Small intestine (tissue), 7 donors: ENCODE measurements at regions not wholly inside any gene's neighbourhood (a gene's known extent, or its start where the extent isn't known, plus 50 kb on each side); places are given as distances from the start of the nearest gene placed in this dataset.

Experiments used
- DNase-seq, 2 donors: peaks; one replicate each; pipeline versions ENCODE4 v3.0.0 to v3.0.0-alpha.2; 2013
- FAIRE-seq: peaks from 2 replicates; lab custom pipeline; 2012; peaks lifted over from hg19 to GRCh38; lab: Jason Lieb, UNC
- H3K27ac ChIP-seq, 3 donors: one replicate each; pipeline ENCODE4 v1.5.1; 2013; ENCODE audit warnings: low read length in 2 of 3, mild to moderate bottlenecking in 2 of 3, control low read depth in 1 of 3, inconsistent platforms in 1 of 3, low read depth in 1 of 3, moderate library complexity in 1 of 3
- H3K27me3 ChIP-seq, 3 donors: one replicate each; pipeline ENCODE4 v1.6.1; 2013; ENCODE audit warnings: low read length in 3 of 3, inconsistent platforms in 1 of 3; ENCODE audit not compliant: control insufficient read depth in 3 of 3, insufficient read depth in 3 of 3
- H3K36me3 ChIP-seq, 3 donors: one replicate each; pipeline ENCODE4 v1.6.1; 2013; ENCODE audit warnings: low read length in 3 of 3, inconsistent platforms in 1 of 3, low read depth in 1 of 3, mild to moderate bottlenecking in 1 of 3, moderate library complexity in 1 of 3; ENCODE audit not compliant: control insufficient read depth in 3 of 3, insufficient read depth in 2 of 3
- H3K4me1 ChIP-seq, 3 donors: one replicate each; pipeline ENCODE4 v1.6.1; 2013; ENCODE audit warnings: low read length in 2 of 3, inconsistent platforms in 1 of 3, low read depth in 1 of 3, mild to moderate bottlenecking in 1 of 3, moderate library complexity in 1 of 3; ENCODE audit not compliant: control insufficient read depth in 3 of 3, insufficient read depth in 2 of 3
- H3K4me3 ChIP-seq, 3 donors: one replicate each; pipeline ENCODE4 v1.5.1; 2013; ENCODE audit warnings: low read length in 3 of 3, control low read depth in 1 of 3, inconsistent platforms in 1 of 3, low read depth in 1 of 3, mild to moderate bottlenecking in 1 of 3, moderate library complexity in 1 of 3
- H3K9me3 ChIP-seq, 2 donors: one replicate each; pipeline ENCODE4 v1.6.1; 2013; ENCODE audit warnings: low read depth in 1 of 2, low read length in 1 of 2; ENCODE audit not compliant: control insufficient read depth in 2 of 2, insufficient read depth in 1 of 2
- WGBS, 3 donors: extraction: QIAGEN DNeasy Blood & Tissue Kit; methylation state at CpG; one replicate each; pipeline ENCODE4 v1.1.7; 2013; 5-methylcytosine and 5-hydroxymethylcytosine counted together
- donor health status: healthy with polysubstance abuse.
- donor health status: control.
- donor health status: control.
- donor health status: Bipolar disorder and iron deficiency.
- donor health status: healthy.

- Histone ChIP-seq H3K4me1 (no peaks in the 10 kb centered on the region), H3K27ac (no peak overlapping the region), H3K27me3 (peaks cover 0 to 11% (median 2%) of the 10 kb centered on the region in 3 donors), H3K36me3 (no peaks in the 10 kb centered on the region), H3K4me3 (no peak overlapping the region), H3K9me3 (no peaks in the 10 kb centered on the region)
- DNase-seq, result no peak
- FAIRE-seq, result no peak
- WGBS, 3 donors, result 31 to 56% (median 46%) methylated on average over 3 of the region's 3 CpGs
Observed at GRCh38 chr11:43626798-43627197, 53.7 kb upstream of the HSD17B12 start.
